IPS DF 4.7 (cell line): ENCODE measurements at regions not wholly inside any gene's neighbourhood (a gene's known extent, or its start where the extent isn't known, plus 50 kb on each side); places are given as distances from the start of the nearest gene placed in this dataset.
"Not testable (repeated sequence)": the region's sequence is repeated elsewhere in the genome, so short reads cannot be mapped to it uniquely, and the experiment has no call there.

Experiments used
- DNase-seq: peaks from one replicate; pipeline ENCODE4 v3.0.0-alpha.2; 2013; ENCODE audit warnings: low spot score; ENCODE audit errors: extremely low read depth

DNA sequence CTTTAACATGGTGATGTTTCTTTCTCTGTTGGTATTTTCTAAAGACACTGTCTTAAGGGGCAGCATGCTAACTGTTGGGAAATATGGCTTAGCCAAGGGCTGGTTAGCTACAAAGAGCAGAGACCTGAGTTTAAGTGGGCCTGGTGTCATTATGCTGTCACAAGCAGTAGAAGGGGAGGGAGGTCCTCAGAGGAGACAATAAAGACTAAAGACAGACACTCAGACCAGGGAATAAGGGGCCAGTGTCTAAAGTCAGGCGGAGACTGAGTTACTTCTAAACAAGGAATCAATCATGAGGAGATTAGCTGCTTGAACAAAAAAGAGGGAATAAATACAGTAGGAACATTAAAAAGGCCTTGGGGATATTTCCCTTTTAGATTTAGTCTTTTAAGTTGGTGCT, 142.7 kb upstream of the DPPA4 start:
- no peak for DNase-seq

DNA sequence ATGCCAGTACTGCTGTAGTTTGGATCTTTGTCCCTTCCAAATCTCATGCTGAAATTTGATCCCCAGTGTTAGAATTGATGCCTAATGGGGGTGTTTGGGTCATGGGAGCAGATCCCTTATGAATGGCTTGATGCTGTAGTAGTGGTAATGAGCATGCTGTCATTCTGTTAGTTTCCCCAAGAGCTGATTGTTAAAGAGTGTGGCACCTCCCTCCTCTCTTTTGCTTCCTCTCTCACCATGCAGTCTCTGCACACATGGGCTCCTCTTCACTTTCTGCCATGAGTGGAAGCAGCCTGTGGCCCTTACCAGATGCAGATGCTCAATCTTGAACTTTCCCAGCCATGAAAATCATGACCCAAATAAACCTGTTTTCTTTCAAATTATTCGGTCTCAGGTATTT, 141.3 kb upstream of the DPPA4 start:
- no peak for DNase-seq

DNA sequence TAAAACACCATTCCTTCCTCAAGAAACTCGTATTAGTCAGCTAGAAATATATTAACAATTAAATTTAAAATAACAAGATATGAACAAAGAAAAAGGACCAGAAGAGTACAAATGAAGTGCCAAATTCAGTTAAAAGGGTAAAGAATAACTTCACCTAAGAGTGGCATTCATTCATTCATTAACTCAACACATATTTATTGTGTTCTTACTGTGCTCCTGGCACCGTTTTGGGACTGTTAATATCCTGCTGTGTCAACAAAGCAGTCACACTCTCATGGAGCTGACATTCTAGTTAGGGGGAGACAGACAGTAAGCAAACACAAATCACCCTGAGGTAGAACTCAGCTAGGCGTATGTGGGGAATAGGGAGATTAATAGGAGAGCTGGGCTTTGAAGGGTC, 123.6 kb upstream of the DPPA4 start:
- no peak for DNase-seq

DNA sequence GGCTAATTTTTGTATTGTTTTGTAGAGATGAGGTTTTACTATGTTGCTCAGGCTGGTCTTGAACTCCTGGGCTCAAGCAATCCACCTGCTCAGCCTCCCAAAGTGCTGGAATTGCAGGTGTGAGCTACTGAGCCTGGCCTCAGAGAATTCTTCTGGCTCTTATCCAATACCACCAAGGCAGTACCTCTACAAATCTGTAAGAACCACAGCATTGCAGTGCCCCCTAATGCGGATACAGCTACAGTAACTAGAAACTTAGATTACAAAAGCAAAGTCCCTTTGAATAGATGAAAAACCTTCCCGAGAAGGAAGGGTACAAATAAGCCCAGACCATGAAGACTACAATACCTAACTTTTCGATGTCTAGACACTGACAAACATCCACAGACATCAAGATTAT, 107.9 kb upstream of the DPPA4 start:
- DNase-seq = no peak

DNA sequence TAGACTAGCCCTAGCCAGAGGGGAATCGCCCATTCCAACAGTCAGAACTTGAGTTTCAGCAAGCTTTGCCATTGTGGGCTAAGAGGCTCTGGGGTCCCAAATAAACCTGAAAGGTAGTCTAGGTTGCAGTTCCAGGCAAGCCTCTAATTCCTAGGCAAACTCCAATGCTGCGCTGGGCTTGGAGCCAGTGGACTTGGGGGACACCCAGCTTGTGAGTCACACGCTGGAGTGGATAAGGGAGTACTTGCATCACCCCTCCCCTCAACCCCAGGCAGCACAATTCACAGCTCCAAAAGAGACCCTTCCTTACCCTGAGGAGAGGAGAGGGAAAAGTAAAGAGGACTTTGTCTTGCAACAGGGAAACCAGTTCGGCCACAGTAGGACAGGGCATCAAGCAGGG, 105.2 kb upstream of the DPPA4 start:
- no peak for DNase-seq

DNA sequence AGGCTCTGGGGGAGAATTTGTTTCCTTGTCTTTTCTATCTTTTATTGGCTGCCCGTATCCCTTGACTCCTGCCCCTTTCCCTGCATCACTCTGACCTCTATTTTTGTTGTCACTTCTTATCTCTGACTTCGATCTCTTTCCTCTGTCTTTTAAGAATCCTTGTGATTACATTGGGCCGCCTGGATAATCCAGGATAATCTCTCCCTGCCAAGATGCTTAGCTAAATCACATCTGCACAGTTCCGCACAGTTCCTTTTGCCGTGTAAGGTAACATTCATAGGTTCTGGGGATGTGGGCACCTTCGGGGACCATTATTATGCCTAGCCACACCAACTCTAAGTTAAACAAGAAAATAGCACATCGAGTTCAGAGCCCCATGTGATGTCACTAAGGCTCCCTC, 103.0 kb upstream of the DPPA4 start:
- no peak for DNase-seq

DNA sequence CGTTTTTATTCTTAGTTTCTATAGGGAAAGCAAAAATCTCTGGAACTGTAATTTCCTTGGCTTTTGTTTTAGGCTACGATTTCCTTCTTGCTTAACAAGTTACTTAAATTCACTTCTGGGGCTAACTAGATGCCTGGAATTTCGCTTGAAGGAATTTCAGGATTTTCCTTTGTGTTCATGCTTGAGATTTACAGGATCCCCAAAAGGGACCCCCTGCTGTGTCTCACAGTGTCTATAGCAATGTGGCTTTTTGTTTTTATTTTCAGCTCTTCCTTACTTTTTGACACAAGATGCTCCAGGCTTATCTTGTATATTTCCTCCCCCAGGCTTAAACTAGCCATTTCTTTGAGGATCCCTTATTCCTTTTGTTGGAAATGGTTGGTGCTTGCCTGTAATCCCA, 95.5 kb upstream of the DPPA4 start:
- DNase-seq = peak; percentile 81

DNA sequence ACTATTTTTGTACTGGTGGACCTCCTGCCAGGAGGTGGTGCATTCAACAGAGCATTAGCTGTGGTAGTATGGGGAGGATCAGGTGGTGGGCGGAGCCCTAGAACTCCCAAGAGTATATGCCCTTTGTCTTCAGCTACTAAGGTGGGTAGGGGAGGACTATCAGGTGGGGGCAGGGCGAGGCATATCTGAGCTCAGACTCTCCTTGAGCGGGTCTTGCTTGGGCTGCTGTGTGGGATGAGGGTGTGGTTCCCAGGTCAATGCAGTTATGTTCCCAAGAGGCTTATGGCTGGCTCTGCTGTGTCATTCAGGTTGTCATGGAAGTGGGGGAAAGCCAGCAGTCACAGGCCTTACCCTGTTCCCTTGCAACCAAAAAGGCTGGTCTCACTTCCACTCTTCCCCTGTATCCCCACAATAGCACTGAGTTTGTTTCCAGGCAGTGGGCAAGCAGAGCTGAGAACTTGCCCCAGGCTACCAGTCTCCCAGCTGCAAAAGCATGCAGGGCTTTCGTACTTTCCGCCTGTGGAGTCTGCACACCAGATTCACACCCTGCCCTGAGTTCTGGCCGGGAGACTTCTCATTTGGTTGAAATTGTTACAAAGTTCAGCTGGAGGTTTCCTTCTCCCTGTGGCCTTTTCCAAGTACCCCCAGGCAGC, 93.7 kb upstream of the DPPA4 start:
- DNase-seq = no peak

DNA sequence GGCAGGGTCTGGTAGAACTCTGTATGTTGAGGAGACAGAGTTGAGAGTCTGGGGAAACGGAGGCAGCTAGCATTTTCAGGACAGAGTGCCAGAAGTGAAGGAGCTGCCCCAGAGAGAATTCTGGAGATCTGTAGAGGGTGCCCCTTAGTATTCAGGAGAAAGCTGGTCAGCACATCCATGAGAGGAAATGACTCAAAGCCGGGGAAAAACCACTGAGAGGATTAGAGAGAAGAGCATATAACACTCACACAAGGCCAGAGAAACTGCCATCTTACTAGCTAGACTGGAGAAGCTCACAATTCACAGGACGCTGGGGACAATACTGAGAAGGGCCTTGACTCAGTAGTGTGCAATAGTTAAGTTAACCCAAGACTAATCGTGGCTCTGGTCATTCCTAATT, 75.7 kb upstream of the DPPA4 start:
- DNase-seq = no peak

DNA sequence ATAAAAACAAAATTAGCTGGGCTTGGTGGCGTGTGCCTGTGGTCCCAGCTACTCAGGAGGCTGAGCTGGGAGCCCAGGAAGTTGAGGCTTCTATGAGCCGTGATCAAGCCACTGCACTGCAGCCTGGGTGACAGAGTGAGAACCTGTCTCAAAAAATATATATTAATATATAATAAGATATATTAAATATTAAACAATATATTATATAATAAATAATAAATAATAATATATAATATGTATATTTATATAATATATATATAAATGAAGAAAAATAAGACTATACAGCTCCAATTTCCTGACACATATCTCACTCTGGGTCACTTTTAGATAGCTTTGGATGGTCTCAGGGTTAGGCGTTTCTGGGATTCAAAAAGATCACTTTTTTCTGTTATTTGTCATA, 74.2 kb upstream of the DPPA4 start:
- DNase-seq = no peak

DNA sequence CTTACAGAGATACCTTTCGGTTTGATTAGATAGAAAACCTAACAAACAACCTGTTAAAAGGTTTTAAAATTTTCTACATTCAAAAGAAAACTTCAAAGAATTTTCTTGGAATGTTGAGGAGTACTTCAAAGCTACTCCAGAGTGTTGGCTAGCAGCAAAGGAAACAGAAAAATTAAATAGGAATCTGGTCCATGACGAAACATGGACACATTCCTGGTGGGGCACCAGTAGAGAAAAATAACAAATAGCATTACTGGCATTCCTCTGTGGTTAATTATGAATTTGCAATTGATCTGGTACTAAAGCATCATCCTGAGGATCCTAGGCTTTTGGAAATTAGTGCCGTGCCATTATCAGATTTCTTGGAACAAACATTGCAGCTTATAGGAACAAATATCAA, 59.5 kb upstream of the DPPA4 start:
- DNase-seq = no peak

DNA sequence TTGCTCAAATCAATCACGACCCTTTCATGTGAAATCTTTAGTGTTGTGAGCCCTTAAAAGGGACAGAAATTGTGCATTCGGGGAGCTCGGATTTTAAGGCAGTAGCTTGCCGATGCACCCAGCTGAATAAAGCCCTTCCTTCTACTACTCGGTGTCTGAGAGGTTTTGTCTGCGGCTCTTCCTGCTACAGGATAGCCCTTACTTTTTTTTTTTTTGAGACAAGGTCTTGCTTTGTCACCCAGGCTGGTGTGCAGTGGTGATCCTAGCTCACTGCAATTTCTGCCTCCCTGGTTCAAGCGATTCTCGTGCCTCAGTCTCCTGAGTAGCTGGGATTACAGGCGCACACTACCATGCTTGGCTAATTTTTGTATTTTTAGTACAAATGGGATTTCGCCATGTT, 56.4 kb upstream of the DPPA4 start:
- DNase-seq = not testable (repeated sequence)

DNA sequence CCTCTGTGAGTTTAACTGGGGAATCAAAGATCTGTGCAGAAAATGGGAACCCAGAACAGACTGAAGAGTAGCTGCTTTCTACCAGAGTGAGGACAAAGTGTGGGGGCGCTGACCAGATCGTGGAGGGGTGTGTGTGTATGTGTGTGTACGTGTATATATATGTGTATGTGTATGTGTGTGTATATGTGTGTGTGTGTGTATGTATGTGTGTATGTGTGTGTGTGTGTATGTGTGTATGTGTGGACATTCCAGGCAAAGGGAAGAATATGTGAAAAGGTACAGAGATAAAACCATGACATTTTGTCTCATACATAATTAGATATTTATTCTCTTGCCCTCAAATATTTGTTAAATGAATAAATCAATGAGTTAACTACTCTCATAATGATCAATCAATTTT, 54.9 kb upstream of the DPPA4 start:
- no peak for DNase-seq

DNA sequence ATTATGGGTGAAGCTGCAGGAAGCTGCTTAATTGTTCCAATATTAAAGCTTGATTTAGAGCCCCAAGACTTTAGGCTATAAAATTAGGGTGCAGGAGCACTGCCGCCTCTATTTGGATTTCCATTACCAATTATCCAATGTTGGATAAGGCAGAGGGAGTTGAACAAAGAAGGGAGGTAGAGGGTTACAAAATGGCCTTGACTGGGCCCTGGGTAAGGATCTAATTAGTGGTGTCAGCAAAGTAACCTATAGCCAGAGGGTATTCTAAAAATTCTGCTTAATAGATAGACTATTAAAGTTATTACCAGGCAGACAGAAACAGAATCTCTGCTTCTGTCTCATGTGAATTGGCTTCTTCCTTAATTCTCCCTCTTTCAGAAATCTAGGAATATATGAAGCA, 50.3 kb upstream of the DPPA4 start:
- no peak for DNase-seq

DNA sequence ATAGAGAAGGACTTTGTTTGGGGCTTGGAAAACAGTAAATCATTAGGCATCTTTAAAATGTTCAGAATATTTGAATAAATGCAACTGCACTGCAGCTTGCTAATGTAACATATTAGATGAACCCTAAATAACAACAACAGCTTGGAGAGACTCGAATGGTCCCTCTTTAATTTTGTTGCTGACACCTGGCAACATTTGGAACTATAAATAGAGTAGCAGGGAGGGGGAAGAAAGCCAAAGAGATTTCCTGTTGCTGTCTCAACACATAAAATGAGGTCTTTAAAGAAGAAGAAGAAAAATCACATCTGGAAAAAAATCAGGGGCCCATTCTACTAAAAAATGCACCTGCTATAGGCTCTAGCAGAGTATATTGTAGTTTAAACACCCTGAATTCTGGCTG, 49.9 kb upstream of the DPPA4 start:
- DNase-seq = no peak
